Neutrophil (primary cell): ENCODE measurements at regions not wholly inside any gene's neighbourhood (a gene's known extent, or its start where the extent isn't known, plus 50 kb on each side); places are given as distances from the start of the nearest gene placed in this dataset.

Experiments
- H3K27ac ChIP-seq: fragments of 200-600 bp; sonication (generic); 2 replicates; pipeline ENCODE4 v1.5.1; 2016; ENCODE audit warnings: mild to moderate bottlenecking, moderate library complexity
- H3K27me3 ChIP-seq: fragments of 200-600 bp; sonication (generic); 2 replicates; pipeline ENCODE4 v1.6.0; 2016; ENCODE audit warnings: mild to moderate bottlenecking
- H3K36me3 ChIP-seq: fragments of 200-600 bp; sonication (generic); 2 replicates; pipeline ENCODE4 v1.5.1; 2017
- H3K4me1 ChIP-seq, 2 experiments: fragments of 200-600 bp in 1 of 2; sonication (generic) in 1 of 2; 1 replicate in 1 of 2; 2 replicates in 1 of 2; pipeline versions ENCODE4 v1.5.1 to v1.6.1; 2013 to 2016; ENCODE audit warnings: low read depth in 1 of 2, low read length in 1 of 2, mild to moderate bottlenecking in 1 of 2, moderate library complexity in 1 of 2; ENCODE audit not compliant: control insufficient read depth in 1 of 2, insufficient read depth in 1 of 2
- H3K4me3 ChIP-seq, 2 experiments: fragments of 200-600 bp in 1 of 2; sonication (generic) in 1 of 2; 1 replicate in 1 of 2; 2 replicates in 1 of 2; pipeline ENCODE4 v1.5.1; 2013 to 2016; ENCODE audit warnings: low read depth in 1 of 2, low read length in 1 of 2, mild to moderate bottlenecking in 1 of 2, moderate library complexity in 1 of 2
- H3K9me3 ChIP-seq: fragments of 200-600 bp; sonication (generic); 2 replicates; pipeline ENCODE4 v1.5.1; 2016
- TF ChIP-seq, protein P1 (sequence below): fragments of 200-600 bp; sonication (generic); IDR thresholded peaks from 2 replicates; pipeline ENCODE4 v1.5.1; 2016; ENCODE audit warnings: antibody characterized with exemption

- Histone ChIP-seq H3K9me3 (no peaks in the 10 kb centered on the region), H3K27ac (no peak overlapping the region), H3K36me3 (no peaks in the 10 kb centered on the region), H3K27me3 (peaks cover 76% of the 10 kb centered on the region), H3K4me1 (peaks cover 16 to 17% of the 10 kb centered on the region in 2 experiments), H3K4me3 (no peak overlapping the region)
- TF ChIP-seq, protein P1, sequence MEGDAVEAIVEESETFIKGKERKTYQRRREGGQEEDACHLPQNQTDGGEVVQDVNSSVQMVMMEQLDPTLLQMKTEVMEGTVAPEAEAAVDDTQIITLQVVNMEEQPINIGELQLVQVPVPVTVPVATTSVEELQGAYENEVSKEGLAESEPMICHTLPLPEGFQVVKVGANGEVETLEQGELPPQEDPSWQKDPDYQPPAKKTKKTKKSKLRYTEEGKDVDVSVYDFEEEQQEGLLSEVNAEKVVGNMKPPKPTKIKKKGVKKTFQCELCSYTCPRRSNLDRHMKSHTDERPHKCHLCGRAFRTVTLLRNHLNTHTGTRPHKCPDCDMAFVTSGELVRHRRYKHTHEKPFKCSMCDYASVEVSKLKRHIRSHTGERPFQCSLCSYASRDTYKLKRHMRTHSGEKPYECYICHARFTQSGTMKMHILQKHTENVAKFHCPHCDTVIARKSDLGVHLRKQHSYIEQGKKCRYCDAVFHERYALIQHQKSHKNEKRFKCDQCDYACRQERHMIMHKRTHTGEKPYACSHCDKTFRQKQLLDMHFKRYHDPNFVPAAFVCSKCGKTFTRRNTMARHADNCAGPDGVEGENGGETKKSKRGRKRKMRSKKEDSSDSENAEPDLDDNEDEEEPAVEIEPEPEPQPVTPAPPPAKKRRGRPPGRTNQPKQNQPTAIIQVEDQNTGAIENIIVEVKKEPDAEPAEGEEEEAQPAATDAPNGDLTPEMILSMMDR: no peak
Observed at GRCh38 chr2:143934626-143935481, 585.1 kb downstream of the ZEB2 start.

GRCh38 chr2:143933946-143934569, 585.9 kb downstream of the ZEB2 start:
- Histone ChIP-seq H3K36me3 (no peaks in the 10 kb centered on the region), H3K27me3 (peaks cover 68% of the 10 kb centered on the region)
- TF ChIP-seq, protein P1: no peak

DNA sequence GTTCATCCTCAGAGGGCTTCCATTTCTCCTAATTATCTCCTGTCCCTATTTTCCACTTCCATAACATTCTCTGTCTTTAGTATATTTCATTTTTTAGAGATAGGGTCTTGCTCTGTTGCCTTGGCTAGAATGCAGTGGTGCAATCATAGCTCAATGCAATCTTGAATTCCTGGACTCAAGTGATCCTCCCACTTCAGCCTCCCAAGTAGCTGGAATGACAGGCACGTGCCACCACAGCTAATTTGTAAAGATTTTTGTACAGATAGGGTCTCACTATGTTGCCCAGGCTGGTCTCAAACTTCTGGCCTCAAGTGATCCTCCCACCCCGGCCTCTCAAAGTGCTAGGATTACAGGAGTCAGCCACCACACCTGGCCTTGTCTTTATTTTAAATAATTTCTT, 589.0 kb downstream of the ZEB2 start:
- Histone ChIP-seq H3K4me3 (no peak overlapping the region), H3K4me1 (peaks cover 3 to 11% of the 10 kb centered on the region in 2 experiments), H3K27ac (no peak overlapping the region), H3K36me3 (no peaks in the 10 kb centered on the region), H3K27me3 (peaks cover 36% of the 10 kb centered on the region), H3K9me3 (no peaks in the 10 kb centered on the region)
- TF ChIP-seq, protein P1: no peak

More at GRCh38 chr2:143933946-143934569, 585.9 kb downstream of the ZEB2 start:
- Histone ChIP-seq H3K9me3 (no peaks in the 10 kb centered on the region), H3K4me1 (peaks cover 16 to 17% of the 10 kb centered on the region in 2 experiments), H3K27ac (no peak overlapping the region), H3K4me3 (no peak overlapping the region)

DNA sequence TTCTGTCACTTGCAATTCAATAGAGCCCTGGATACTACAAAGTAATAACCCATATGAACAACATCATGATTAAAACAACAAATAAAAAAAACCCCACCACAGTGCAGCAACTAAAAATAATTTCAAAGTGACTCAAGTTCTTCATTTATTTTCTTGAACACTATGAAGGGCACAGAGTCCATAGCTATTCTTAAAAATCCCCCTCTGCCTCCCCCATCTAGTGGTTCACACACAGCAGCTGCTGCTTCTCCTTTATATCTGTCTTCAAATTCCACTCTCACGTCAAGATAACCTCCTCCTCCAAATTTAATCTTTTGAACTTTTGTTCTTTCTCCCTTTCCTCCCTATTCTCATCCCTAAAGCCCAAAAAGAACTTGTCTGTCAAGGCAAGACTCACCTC, 591.3 kb downstream of the ZEB2 start:
- H3K9me3 ChIP-seq: no peaks in the 10 kb centered on the region
- peaks cover 3 to 16% of the 10 kb centered on the region in 2 experiments for H3K4me1 ChIP-seq
- H3K27ac ChIP-seq: no peak overlapping the region
- peaks cover 15% of the 10 kb centered on the region for H3K27me3 ChIP-seq
- TF ChIP-seq, protein P1: no peak
- H3K4me3 ChIP-seq: no peak overlapping the region
- H3K36me3 ChIP-seq: no peaks in the 10 kb centered on the region

DNA sequence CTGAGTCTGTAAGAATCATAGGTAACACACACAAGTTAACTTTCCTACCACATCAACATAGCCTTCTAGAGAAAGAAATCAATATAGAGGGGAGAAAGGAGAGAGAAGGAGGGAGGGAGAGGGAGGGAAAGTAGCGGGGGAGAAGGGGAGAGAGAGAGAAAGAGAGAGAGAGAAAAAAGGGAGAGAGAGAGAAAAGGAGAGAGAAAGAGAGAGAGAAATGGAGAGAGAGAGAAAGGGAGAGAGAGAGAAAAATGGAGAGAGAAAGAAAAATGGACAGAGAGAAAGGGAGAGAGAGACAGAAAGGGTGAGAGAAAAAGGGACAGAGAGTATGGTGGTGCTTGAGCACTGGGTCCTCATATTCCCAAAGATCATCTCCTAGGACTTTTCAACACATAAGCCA, 591.7 kb downstream of the ZEB2 start:
- no peak overlapping the region for H3K27ac ChIP-seq
- TF ChIP-seq, protein P1: no peak
- H3K4me3 ChIP-seq: no peak overlapping the region
- no peaks in the 10 kb centered on the region for H3K36me3 ChIP-seq
- peaks cover 15% of the 10 kb centered on the region for H3K27me3 ChIP-seq
- H3K9me3 ChIP-seq: no peaks in the 10 kb centered on the region
- peaks cover 3 to 16% of the 10 kb centered on the region in 2 experiments for H3K4me1 ChIP-seq
